GM12873 (cell line): ENCODE measurements at regions not wholly inside any gene's neighbourhood (a gene's known extent, or its start where the extent isn't known, plus 50 kb on each side); places are given as distances from the start of the nearest gene placed in this dataset.

Experiments used
- CTCF ChIP-seq: IDR thresholded peaks from 2 replicates; pipeline ENCODE4 v1.5.1; 2012; ENCODE audit warnings: low read depth, mild to moderate bottlenecking, moderate library complexity, low read length, control low read depth; ENCODE audit not compliant: insufficient read depth; ENCODE audit errors: missing control alignments

GRCh38 chr4:127518046-127518445, 114.7 kb upstream of the INTU start:
- no peak for TF ChIP-seq CTCF

- TF ChIP-seq CTCF, result no peak
These were observed 111.3 kb upstream of the INTU start for GRCh38 chr4:127521463-127521862.

GRCh38 chr4:127523369-127523768, 109.4 kb upstream of the INTU start:
- TF ChIP-seq CTCF, result no peak

GRCh38 chr4:127525608-127526007, 107.1 kb upstream of the INTU start:
- TF ChIP-seq CTCF, result no peak

- no peak for TF ChIP-seq CTCF
These were observed 104.5 kb upstream of the INTU start for GRCh38 chr4:127528302-127528701.

- no peak for TF ChIP-seq CTCF
These were observed 99.6 kb upstream of the INTU start for GRCh38 chr4:127533028-127533700.

- TF ChIP-seq CTCF, result no peak
These were observed 98.5 kb upstream of the INTU start for GRCh38 chr4:127534041-127534825.
